Fibroblast of the conjunctiva (primary cell): ENCODE measurements at regions not wholly inside any gene's neighbourhood (a gene's known extent, or its start where the extent isn't known, plus 50 kb on each side); places are given as distances from the start of the nearest gene placed in this dataset.

Experiments
- DNase-seq: peaks from one replicate; pipeline ENCODE4 v3.0.0-alpha.2; 2010; ENCODE audit warnings: low read depth

DNA sequence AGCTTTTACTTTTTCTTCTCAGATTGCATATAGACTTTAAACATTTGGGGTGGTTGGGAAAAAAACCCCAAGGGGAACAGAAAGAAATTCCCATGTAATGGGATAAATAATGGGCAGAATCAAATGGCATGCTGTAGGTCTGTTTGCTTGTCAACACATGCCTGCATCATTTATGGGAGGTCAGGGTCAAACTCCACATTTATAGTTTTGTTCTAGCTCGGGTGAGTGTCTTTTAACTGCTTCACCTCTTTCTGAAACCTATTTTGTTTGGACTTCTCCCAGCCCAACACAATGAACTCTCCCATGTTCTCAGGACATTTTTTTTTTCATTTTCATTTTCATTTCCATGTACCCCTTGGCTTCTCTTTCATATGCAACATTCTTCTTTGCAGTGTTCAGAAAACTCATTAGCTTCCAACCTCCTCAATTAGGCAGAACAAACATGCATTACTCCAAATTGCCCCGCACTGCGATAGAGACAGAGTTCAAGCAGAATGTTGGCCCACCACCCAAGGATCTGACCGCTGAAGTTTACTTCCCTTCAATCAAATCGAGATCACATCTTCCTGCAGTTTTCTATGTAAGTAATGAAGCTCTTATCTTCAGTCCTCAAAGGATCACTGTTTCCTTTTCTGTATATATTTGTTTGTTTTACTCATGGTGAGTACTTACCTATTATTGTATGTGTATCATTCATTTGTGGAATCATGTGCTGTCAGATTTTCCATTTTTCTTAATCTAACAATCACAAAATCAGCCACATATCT is 354.6 kb downstream of the ZSWIM6 start:
- DNase-seq, result no peak

DNA sequence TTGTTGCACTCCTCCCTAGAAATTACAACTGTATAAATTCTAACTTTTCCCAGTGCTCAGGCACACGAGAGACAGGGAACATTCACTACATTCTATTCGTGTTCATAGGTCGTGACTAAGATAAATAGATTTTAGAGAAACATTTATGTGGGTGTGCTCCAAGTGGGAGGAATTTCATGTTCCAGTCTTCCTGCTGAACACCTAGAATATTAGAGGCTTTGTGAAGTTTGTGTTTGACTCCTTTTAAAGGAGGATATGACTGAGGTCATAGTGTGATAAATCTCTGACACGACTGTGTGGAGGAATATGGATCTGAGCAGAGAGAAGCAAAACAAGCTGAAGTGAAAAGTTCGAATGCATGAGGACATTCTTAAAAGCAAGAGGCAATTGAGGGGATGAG is 355.3 kb downstream of the ZSWIM6 start:
- DNase-seq, result no peak

DNA sequence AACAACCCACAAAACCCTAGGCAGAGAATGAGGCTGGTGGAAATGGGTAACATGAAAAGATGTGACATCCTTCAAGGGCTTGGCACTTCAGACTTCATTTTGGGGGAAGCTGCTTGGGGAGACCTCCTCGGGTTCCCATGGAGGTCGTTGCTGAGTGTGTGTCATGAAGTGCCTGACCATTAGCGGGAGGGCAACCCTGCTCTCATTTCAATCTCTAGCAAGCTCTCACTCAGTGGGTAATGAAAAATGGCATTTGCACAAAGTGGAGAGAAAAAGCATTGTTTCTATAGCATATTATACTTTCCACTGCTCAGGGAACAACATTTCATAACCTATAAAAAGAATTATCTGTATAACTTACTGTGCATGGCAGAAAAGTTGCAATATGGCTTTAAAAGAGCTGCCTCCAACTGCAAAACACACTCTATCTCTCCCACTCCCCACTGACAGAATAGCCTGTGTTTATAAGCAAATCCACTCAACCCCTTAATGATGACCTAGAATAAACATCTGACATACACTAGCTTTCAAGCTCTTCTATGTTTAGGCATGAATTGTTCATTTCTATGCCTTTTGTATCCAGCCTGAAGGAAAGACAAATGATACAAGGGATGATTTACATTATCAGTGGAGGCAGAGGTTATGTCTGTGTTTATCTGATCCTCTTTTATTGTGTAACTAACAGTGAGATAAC is 357.2 kb downstream of the ZSWIM6 start:
- DNase-seq, result no peak

- DNase-seq, result no peak
Observed at GRCh38 chr5:61697809-61698558, 365.9 kb downstream of the ZSWIM6 start.

GRCh38 chr5:61701877-61702602 is 370.0 kb downstream of the ZSWIM6 start:
- no peak for DNase-seq

GRCh38 chr5:61702784-61703183 is 370.7 kb downstream of the ZSWIM6 start:
- DNase-seq, result no peak

- DNase-seq, result no peak
Observed at GRCh38 chr5:61704289-61704688, 372.2 kb downstream of the ZSWIM6 start.

GRCh38 chr5:61706751-61707150 is 374.7 kb downstream of the ZSWIM6 start:
- DNase-seq, result no peak

- DNase-seq, result no peak
Observed at GRCh38 chr5:61719124-61719523, 387.1 kb downstream of the ZSWIM6 start.

DNA sequence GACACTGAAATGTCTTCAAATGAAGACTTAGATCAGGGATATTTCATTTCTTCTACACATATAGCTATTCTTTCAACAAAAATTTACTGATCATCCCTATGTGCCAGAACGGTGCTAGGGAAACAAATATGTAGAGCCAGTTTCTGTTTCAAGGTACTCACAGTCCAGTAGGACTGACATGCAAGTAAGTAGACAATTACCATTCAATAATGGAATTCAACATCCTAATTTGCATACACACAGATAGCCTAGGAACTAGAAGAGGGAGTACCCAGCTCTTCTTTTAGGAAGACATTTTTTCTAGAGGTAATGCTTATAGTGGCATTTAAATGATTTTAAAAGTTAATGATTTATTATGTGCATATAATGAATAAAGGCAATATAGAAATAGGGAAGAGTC is 388.8 kb downstream of the ZSWIM6 start:
- DNase-seq, result no peak

DNA sequence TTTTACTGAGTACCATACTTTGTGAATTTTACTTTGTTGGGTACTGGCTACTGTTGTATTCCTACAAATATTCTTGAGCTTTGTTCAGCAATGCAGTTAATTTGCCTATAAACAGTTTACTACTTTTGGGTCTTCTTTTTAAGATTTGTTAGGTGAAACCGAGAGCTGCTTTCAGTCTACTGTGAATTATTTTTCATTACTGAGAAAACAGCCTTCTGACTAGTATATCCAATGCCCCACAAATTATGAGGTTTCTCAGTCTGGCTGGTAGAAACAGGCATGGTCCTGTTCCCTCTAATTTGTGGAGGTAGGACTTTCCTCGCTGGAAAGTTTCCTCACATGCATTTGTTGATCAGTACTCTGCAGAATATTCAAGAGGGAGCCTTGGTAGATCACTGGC is 392.0 kb downstream of the ZSWIM6 start:
- no peak for DNase-seq

- DNase-seq, result no peak
Observed at GRCh38 chr5:61728287-61728686, 396.2 kb downstream of the ZSWIM6 start.

- no peak for DNase-seq
Observed at GRCh38 chr5:61730866-61731265, 398.8 kb downstream of the ZSWIM6 start.

DNA sequence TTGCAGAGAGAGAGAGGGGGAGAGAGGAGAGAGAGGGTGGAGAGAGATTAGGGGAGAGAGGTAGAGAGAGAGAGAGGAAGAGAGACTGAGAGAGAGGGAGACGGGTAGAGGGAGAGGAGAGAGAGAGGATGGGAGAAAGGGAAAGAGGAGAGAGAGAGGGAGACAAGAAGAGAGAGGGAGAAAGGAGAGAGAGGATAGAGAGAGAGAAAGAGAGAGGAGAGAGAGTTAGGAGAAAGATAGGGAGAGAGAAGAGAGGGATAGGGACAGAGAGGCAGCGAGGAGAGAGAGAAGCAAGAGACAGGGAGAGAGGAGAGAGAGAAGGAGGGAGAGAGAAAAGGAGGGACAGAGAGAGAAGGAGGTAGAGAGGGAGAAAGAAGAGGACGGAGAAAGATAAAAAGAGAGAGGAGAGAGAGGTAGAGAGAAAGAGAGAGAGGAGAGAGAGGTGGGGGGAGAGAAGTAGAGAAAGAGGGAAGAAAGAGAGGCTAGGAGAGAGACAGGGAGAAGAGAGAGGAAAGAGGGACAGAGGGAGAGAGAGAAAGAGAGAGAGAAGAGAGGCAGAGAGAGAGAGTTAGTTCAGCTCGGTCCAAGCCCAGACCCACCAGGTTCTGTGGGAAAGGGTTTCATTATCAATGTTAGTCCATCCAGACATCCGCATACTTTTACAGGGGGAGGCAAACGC is 399.3 kb downstream of the ZSWIM6 start:
- DNase-seq, result no peak

GRCh38 chr5:61731946-61732314 is 399.9 kb downstream of the ZSWIM6 start:
- DNase-seq, result no peak

- no peak for DNase-seq
Observed at GRCh38 chr5:61732369-61732768, 400.3 kb downstream of the ZSWIM6 start.

GRCh38 chr5:61732796-61733195 is 400.7 kb downstream of the ZSWIM6 start:
- no peak for DNase-seq

- no peak for DNase-seq
Observed at GRCh38 chr5:61734001-61734400, 401.9 kb downstream of the ZSWIM6 start.

GRCh38 chr5:61734966-61735365 is 402.9 kb downstream of the ZSWIM6 start:
- DNase-seq, result no peak

GRCh38 chr5:61735531-61735930 is 403.5 kb downstream of the ZSWIM6 start:
- DNase-seq, result no peak

GRCh38 chr5:61735995-61736394 is 403.9 kb downstream of the ZSWIM6 start:
- DNase-seq, result no peak
